ENCODE measurements at regions not wholly inside any gene's neighbourhood (a gene's known extent, or its start where the extent isn't known, plus 50 kb on each side); places are given as distances from the start of the nearest gene placed in this dataset.

DNA sequence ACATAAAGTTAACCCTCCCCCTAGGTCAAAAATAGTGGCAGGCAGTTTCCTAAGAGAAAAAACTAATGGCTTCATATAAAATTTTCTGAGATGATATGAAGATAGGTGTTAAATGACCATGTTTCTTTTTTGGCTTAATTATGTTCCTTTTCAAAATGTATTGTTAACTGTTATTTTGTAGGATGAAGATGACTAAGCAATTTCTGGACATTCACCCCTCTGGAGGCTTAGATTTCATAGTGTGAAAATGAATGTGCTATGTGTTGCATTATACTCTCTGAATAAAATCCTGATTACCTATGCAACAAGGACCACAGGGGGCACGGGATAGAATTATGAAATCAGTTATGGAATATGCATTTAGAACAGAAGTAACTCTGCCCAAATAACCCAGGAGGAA, 233.5 kb downstream of the MRPS30 start:
- intact Hi-C loops (cut with DNase I): no loop called here
- TF ChIP-seq, protein P1, sequence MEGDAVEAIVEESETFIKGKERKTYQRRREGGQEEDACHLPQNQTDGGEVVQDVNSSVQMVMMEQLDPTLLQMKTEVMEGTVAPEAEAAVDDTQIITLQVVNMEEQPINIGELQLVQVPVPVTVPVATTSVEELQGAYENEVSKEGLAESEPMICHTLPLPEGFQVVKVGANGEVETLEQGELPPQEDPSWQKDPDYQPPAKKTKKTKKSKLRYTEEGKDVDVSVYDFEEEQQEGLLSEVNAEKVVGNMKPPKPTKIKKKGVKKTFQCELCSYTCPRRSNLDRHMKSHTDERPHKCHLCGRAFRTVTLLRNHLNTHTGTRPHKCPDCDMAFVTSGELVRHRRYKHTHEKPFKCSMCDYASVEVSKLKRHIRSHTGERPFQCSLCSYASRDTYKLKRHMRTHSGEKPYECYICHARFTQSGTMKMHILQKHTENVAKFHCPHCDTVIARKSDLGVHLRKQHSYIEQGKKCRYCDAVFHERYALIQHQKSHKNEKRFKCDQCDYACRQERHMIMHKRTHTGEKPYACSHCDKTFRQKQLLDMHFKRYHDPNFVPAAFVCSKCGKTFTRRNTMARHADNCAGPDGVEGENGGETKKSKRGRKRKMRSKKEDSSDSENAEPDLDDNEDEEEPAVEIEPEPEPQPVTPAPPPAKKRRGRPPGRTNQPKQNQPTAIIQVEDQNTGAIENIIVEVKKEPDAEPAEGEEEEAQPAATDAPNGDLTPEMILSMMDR (IDR thresholded peaks at IDR 0.05): no peak
- no peak for TF ChIP-seq POLR2A (IDR thresholded peaks at IDR 0.05)
- no peak for ATAC-seq
- no peak for DNase-seq
- Histone ChIP-seq H3K27me3 (no peaks in the 10 kb centered on the region), H3K9me3 (no peaks in the 10 kb centered on the region), H3K4me1 (no peaks in the 10 kb centered on the region), H3K4me3 (no peak overlapping the region), H3K27ac (no peak overlapping the region), H3K36me3 (no peaks in the 10 kb centered on the region)
- 56% methylated on average over 1 of the region's 1 CpG for WGBS (ENCODE audit: insufficient coverage, low coverage, low lambda C conversion rate, missing lambda C conversion rate)

- no peaks in the 10 kb centered on the region for H3K27me3 ChIP-seq
- H3K9me3 ChIP-seq: no peaks in the 10 kb centered on the region
- 51% methylated on average over 3 of the region's 3 CpGs for WGBS (ENCODE audit: insufficient coverage, low coverage, low lambda C conversion rate, missing lambda C conversion rate)
- no peak for TF ChIP-seq POLR2A (IDR thresholded peaks at IDR 0.05)
- TF ChIP-seq, protein P1 (IDR thresholded peaks at IDR 0.05): no peak
- no peaks in the 10 kb centered on the region for H3K4me1 ChIP-seq
- H3K27ac ChIP-seq: no peak overlapping the region
- no peak overlapping the region for H3K4me3 ChIP-seq
- ATAC-seq (no peak), DNase-seq (no peak)
- no peaks in the 10 kb centered on the region for H3K36me3 ChIP-seq
- intact Hi-C loops (cut with DNase I): no loop called here
Measured at GRCh38 chr5:45057564-45057963, 248.8 kb downstream of the MRPS30 start.

DNA sequence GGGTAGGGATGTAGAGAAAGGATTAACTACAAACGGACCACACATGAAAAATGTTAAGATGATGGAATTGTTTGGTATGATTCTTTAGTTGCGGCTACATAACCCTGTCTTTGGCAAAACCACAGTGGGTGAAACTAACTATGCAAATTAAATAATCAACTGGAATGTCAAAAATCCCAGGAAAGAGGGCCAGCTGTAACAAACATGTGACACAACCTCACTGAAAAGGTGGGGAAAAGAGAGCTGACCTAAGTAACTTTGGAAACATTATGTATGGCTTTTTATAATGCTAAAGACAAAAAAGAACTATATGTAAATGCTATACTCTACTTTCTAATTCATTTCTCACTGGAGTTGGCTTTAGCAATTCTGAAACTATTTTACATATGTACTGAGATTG, 252.0 kb downstream of the MRPS30 start:
- intact Hi-C loops (cut with DNase I): no loop called here
- no peak for DNase-seq
- Histone ChIP-seq H3K9me3 (no peaks in the 10 kb centered on the region), H3K27ac (no peak overlapping the region), H3K4me1 (no peaks in the 10 kb centered on the region), H3K4me3 (no peak overlapping the region), H3K36me3 (no peaks in the 10 kb centered on the region), H3K27me3 (no peaks in the 10 kb centered on the region)
- TF ChIP-seq, protein P1 (IDR thresholded peaks at IDR 0.05): no peak
- no peak for TF ChIP-seq POLR2A (IDR thresholded peaks at IDR 0.05)
- WGBS (ENCODE audit: insufficient coverage, low coverage, low lambda C conversion rate, missing lambda C conversion rate): 79% methylated on average over 2 of the region's 2 CpGs
- ATAC-seq: no peak

- Histone ChIP-seq H3K4me1 (no peaks in the 10 kb centered on the region), H3K27me3 (no peaks in the 10 kb centered on the region), H3K9me3 (no peaks in the 10 kb centered on the region), H3K27ac (no peak overlapping the region), H3K36me3 (no peaks in the 10 kb centered on the region), H3K4me3 (no peak overlapping the region)
- ATAC-seq: no peak
- DNase-seq: no peak
- no peak for TF ChIP-seq POLR2A (IDR thresholded peaks at IDR 0.05)
- TF ChIP-seq, protein P1 (IDR thresholded peaks at IDR 0.05): no peak
- intact Hi-C loops (cut with DNase I): no loop called here
Measured at GRCh38 chr5:45062044-45062443, 253.3 kb downstream of the MRPS30 start.

- ATAC-seq (no peak), DNase-seq (no peak)
- Histone ChIP-seq H3K4me1 (no peaks in the 10 kb centered on the region), H3K36me3 (no peaks in the 10 kb centered on the region), H3K9me3 (no peaks in the 10 kb centered on the region), H3K4me3 (no peak overlapping the region), H3K27ac (no peak overlapping the region), H3K27me3 (no peaks in the 10 kb centered on the region)
- intact Hi-C loops (cut with DNase I): no loop called here
- 87% methylated on average over 2 of the region's 2 CpGs for WGBS (ENCODE audit: insufficient coverage, low coverage, low lambda C conversion rate, missing lambda C conversion rate)
- TF ChIP-seq, protein P1 (IDR thresholded peaks at IDR 0.05): no peak
- TF ChIP-seq POLR2A (IDR thresholded peaks at IDR 0.05): no peak
Measured at GRCh38 chr5:45081082-45081481, 272.3 kb downstream of the MRPS30 start.
